ENCODE measurements at regions not wholly inside any gene's neighbourhood (a gene's known extent, or its start where the extent isn't known, plus 50 kb on each side); places are given as distances from the start of the nearest gene placed in this dataset.
"Not testable (repeated sequence)": the region's sequence is repeated elsewhere in the genome, so short reads cannot be mapped to it uniquely, and the experiment has no call there.

DNA sequence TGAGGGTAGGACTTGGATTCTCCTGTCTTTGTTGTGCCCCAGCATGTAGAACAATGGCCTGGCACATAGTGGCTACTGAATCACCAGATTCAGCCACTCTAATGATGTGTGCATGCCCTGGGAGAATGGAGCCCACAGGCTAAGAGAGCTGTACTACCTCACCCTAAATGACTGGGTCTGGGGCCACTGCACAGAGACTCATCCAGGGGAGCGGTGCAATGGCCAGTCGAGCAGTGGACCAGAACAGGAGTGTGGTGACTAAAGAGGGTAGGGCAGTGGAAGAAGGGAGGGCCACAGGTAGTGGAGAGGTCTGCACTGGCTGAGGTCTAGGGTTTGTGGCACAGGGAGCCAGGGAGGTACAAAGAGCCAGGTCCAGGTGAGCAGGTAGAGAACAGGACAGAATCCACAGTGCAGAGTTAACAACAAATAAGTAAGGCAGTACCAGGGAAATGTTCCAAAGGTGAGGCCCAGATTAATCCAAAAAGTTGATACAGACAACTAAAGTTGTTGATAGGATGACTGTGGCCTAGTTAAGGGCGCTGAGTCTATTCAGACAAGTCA is 142.7 kb upstream of the ATP11B start:
- DNase-seq = no peak

DNA sequence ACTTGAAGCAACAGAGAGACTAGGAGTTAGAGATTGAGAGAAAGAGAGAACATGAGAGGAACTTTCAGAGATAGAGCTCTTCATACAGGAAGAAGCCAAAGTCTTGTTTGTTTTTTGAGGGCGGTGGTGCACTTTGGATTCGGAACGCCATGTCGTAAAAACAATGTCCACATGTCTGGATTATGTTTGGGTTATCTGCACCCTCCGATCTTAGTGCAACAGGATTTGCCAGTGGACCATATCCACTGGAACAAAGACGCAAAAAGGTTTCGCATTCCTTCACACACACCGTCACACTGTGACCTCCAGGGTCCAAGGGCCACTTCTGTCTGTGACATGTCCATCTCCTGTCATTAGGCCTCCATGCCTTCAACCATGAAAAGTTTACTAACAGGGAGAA is 141.8 kb upstream of the ATP11B start:
- DNase-seq = no peak

DNA sequence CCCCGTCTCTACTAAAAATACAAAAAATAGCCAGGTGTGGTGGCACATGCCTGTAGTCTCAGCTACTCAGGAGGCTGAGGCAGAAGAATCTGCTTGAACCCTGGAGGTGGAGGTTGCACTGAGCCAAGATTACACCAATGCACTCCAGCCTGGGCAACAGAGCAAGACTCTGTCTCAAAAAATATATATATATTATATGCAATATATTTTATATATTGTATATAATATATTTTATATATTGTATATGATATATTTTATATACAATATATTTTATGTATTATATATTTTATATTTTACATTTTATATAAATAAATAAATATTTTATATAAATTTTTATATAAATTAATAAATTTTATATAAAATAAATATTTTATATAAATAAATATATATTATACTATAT is 140.2 kb upstream of the ATP11B start:
- not testable (repeated sequence) for DNase-seq

DNA sequence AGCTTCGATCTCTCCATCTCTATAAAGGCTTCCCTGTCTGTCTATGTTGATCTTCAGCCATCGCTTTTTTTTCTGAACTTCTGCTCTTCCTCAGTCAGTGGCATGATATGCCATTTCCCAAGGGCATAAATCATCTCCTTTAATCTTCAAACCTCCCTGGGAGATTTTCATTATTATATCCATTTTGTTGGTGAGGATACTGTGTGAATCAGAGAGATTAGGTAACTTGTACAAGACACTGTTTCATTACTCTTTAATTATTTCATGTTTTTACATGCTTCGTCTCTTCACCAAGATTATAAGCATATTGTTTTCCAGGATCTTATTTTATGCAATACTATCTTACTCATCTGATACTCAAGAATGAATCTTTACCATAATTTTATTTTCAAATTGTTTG is 124.8 kb upstream of the ATP11B start:
- no peak for DNase-seq

DNA sequence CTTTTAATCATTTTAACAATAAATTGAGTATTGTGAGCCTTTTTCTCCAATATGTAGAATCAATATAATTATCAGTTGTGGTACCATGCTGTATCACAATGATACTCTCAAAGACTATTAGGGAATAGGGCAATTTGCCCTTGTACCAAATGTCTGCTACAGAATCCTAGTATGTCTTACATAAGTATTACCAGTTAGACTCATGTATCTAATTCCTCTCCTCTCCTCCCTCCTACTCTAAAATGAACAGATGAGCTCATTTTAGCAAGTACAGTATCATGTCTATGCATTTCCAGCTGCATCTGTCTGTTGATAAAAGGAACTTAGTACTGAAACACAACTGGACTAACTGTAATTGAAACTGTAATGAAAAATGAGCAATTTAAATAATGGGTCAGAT is 124.3 kb upstream of the ATP11B start:
- DNase-seq = no peak

DNA sequence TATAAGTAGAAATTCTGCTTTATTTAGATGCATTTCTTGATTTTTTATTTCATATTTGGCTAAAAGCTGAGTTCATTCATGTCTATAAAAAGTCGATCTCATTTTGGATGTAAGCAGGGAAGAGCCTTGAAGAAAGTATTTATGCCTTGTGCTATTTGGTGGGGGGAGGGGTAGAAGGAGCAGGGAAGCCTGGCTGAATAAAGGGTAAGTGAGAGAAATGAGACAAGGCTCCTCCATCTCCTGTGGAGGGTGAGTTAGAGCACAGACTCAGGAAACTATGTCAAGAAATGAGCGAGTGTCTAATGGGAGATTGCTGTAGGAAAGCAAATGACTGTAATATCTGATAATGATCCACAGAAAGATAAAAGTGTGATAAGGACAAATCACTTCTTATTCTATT is 121.8 kb upstream of the ATP11B start:
- DNase-seq = no peak

DNA sequence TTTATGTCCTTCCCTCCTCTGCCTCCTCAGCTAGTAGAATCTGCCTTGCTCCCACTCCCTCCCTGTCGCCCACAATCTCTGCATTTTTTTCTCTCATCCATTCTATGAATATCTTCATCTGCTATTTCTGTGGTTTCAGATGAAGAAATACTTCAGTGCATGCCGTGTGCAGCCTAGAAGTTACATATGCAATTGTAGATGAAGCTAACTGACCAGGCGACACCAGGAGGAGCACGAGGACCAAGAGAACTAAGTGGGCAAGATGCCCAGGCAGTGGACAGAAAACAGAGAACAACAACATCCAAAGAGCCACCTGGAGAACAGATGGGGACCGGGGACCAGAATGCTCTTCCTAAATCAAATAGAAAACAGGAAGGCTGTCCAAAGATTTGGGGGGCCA is 121.4 kb upstream of the ATP11B start:
- DNase-seq = no peak

DNA sequence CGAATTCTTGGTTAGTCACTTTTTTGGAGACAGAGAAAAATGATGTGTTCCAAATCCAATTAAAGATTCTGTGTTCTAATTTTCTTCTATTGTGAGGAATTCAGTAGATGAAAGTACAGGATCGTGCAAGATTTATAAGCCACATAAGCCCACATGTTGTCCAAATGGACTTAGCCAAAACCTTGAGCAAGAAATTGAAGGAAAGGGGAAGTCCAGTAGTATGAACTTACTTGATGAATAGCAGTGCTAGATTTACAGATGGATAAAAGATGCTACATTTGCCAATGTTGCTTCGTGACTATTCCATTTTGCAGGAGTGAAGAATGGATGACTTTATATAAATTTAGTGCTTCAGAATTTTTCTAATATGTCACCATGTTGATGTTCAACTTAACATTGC is 120.0 kb upstream of the ATP11B start:
- no peak for DNase-seq

DNA sequence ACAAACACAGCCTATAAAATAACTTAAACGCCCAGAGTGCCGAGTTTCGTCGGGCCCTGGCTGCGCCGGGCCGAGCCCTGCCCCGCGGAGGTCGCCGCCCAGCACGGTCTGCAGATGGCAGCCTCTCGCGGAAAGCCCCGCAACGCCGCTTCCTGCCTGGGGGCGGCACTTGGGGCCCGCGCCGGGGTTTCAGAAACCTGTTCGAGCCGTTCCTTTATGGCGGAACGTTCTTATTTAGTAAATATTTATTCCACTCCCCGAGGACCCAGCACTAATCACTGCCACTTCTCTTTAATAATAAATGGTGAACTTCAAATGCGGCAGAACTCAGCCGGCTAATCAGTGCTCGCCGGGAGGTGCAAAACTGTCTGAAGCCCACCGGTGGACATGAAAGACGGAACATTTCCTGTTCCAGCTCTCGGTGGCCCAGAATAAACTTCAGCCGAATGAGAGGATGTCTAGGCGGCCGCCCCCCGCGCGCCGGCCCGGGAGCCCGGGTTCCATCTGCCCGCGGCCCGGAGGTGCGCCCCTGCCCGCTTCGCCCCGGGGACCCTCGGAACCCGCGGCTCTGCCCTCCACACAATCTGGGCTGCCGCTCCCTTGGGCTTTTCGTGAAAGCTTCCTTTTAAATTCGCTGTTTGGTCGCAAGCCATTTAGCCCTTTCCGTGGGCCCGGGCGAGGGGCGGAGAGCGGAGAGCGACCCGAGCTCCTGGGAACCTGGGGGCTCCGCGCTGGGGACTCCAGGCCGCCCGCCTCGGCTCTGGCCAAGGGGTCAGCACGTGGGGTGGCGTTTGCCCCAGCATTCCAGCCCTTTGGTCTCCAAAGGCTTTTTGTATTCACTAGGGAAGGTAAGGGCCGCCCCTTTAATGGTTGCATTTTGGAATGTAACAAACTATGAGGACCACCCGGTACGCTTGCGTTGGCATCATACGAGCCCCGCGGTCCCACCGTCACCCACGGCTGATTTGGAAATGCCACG is 110.8 kb upstream of the ATP11B start:
- DNase-seq = peak; percentile 56

DNA sequence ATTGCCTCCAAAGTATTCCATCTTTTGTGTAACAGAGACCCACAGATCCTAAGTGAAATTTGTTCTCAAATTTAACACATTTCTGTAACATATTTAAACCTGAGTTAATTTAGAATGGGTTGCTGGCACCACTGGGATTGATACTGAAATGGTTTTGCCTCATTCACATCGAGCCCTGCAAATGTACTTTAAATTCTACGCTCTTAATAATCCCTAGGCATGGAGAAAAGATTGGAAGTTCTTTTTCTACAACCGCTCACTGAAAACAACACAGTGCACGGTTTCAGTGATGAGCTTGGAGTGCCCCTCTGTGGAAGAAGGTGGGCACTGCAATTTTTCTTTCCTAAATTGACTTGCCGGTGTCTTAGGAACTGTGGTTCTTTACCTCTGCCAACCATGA is 109.9 kb upstream of the ATP11B start:
- peak; percentile 83 for DNase-seq

DNA sequence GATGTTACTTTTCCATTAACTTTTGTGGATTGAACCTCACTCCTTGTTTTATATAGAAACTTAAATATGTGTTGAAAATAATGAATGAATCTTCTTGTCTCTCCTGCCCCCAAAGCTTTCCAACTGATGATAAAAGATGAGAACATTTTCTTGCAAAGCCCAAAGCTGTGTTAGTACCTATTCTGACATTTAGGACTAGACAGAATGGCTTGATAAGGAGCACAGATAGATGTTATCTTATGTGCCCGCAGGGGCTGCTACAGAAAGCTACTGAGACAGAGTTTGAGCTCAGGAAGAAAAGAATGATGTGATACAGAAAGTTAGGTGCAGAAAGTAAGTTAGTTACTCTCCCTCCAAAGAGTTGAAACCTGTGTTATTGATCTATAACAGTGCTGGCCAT is 109.4 kb upstream of the ATP11B start:
- no peak for DNase-seq

DNA sequence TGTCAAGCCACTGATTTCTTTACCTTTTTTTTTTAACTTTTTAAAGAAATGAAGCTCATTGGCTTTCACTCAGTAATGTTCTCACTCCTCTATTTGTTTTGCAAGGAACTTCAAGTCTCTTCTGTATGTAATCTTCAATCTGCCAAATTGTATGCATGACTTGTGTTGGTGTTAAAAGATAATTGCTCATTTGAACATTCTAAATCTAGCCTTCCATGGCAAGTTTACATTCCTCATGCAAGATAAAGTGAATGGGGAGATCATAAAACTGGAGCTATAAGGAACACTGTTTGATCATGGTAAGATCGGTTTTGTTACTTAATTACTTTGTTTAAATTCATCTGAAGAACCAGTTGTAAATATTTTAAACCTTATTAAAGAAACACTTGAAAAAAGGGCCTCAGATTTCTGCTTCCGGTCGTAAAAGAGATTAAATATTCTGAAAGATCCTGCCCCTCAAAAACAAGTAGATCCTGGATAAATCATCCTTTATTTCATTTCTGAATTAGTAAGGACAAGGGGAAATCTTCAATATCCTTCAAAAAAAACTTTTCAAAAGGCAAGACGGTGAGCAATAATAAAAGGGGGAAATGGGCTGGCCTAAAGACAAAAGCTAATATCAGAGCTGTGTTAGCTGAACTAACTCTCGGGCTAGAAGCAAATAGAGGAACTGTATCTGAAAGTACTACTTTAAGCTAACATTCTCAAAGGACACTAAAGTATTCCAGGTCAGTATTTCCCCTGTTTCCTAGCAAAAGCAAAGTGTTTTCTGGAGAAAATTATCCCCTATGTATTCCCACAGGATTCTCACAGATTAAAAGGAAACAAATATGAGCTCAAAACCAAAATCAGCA is 107.0 kb upstream of the ATP11B start:
- peak; percentile 31 for DNase-seq

DNA sequence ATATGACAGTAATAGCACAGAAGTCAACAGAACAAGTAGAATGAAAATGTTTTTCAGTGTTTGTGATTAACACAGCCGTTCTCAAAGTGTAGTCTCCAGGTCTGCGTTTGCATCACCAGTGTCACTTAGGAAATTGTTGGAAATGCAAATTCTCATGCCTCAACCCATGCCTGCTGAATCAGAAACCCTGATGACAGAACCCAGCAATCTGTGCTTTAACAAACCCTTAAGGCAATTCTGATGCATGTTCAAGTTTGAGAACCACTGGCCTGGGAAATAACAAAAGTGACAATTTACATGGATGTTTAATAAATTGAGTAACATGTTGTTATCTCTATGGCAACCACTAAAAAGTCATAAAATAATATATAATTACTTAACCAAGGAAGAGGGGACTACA is 103.1 kb upstream of the ATP11B start:
- no peak for DNase-seq

DNA sequence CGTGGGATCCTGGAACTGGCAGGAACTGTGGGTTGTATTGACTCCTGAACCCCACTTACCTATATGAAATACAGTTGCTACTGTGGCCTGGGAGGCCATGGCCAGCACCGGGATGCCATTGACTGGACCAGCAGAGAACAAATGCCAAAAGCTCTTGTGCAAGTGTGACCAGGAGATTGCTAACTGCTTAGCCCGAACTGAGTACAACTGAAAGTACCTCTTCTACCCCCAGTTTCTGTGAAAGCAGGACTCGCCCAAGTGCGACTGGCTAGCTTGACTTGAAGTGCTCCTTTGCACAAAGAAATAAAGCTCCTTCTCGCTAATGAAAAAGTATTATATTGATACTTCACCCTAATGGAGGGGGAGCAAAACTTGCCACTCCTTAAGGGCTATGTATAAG is 101.3 kb upstream of the ATP11B start:
- peak; percentile 15 for DNase-seq

DNA sequence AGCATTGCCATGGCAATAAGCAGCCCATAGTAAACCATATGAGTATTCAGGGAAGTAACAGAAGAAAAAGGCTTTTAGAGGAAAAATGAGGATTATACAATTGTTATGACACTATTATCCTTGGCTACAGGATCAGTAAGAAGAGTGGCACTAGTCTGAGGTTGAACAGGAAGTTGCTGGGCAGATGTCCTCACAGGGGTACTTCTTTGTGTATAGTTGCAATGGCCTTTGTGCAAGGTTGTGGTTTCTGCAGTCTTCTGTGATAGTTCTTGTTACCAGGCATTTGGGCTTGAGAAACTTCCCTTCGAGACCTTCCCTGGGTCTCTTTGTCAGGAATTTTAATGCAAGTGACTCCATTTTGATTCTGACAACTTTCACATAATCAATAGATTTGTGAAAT is 100.6 kb upstream of the ATP11B start:
- no peak for DNase-seq

DNA sequence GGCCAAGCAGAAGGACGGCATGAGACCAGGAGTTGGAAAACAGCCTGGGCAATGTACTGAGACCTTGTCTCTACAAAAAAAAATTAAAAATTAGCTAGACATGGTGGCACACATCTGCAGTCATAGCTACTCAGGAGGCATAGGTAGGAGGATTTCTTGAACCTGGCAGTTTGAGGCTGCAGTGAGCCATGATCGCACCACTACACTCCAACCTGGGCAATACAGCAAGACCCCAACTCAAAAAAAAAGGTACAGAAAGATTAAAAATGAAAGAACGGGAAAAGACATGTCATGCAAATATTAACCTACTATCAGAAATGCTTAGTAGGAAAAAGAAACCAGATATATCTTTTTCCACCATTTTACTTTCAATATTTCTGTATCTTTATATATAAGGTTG is 99.6 kb upstream of the ATP11B start:
- no peak for DNase-seq

DNA sequence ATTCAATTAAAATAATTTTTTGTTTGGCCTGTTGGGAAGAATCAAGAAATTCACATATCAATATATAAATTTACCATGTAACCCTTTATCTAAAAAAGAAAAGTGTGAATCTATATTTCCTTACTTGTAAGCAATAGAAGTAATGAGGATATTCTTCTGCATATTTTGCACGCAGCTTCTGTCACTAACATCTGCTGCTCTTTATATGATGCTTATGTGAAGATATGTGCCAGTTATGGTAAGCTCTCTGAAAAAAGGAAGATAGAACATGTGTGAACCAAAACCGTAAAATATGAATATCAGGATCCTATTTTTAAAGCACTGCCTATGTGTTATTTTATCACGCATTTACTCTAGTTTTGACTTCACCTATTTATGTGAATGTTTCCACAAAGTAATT is 96.4 kb upstream of the ATP11B start:
- no peak for DNase-seq

DNA sequence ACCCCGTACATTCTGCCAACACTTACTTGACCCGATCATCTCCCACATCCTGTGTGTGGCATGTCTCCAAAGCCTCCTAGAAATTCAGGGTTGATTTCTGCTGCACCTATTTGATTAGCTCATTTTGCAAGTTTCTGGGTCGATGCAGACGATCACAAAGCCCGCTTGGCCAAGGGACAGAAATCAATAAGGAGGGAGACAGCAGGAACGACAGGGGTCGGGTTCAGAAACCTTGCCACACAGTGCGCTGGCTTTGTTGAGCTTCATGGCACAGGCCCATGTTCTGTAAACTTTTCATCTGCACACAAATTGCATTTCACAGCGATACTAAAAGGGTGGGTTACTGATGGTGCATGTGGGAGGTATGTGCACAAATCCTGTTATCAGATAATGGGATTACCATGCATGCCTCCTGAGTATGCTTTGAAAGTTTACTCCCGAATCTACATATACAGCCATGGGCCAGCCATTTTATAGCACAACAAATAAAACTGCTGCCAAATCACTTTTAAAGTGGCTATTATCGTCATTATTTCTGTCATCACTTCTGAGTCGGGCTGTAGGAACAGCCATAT is 95.9 kb upstream of the ATP11B start:
- peak; percentile 84 for DNase-seq

DNA sequence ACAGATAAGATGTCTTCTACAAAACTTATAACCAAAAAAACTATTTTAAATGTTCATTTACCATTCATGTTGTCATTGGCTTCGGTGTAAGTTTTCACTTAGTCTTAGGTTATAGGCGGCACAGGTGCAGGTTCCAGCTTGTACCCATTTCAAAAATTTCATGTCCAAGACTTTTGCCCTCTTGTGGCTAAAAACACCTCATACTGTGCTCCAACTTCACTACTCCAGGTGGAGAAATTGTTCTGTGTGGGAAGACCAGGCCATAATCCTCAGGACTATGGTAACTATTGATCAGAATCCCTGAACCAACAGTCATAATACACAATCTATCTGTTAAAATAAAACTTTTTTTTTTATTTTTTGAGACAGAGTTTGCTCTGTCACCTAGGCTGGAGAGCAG is 95.2 kb upstream of the ATP11B start:
- DNase-seq = peak; percentile 55

DNA sequence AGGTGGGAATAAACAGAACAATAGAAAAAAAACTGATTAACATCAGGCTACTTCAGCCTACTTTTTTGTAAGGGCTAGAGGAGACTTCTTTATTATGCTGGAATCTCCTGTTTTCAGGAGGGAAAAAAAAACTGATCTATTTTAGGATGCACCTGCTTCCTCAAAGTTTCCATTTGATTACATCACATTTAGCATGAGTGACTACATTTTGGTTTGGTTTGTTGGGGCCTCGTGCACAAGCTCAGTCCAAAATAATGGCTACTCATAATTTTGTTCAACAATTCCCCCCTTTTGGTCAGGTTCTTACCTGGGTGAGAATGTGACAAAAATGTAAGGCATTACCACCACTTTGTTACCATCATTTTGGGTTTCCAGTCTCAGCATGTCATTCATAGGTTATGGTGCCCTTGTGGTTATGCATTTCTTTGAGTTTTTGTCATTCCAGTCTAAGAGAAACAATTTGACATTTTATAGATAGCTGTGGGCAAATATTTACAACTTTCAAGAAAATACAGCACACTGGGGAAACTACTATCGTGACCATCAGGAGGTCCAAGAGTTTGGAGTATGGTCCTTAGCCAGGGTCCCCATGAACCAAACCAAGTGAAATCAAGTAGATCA is 93.6 kb upstream of the ATP11B start:
- DNase-seq = no peak

DNA sequence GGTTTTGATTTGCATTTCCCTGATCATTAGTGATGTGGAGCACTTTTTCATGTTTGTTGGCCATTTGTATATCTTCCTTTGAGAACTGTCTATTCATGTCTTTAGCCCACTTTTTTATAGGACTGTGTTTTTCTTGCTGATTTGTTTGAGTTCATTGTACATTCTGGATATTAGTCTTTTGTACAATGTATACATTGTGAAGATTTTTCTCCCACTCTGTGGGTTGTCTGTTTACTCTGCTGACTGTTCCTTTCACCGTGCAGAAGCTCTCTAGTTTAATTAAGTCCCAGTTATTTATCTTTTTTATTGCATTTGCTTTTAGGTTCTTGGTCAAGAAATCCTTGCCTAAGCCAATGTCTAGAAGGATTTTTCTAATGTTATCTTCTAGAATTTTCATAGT is 91.1 kb upstream of the ATP11B start:
- no peak for DNase-seq

DNA sequence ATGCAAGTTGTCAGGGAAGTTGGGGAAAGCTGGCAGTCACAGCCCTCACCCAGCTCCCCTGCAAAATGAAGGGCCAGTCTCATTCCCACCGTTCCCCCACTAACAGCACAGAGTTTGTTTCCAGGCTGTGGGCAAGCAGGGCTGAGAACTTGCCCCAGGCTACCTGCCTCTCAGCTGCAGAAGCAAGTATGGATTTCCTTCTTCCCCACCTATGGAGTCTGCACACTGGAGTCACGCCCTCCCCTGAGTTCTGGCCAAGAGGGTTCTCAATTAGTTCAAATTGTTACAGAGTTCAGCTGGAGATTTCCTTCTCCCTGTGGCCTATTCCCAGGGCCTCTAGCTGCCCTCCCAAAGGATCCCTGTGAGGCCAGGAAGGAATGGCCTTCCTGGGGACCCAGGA is 90.1 kb upstream of the ATP11B start:
- no peak for DNase-seq

DNA sequence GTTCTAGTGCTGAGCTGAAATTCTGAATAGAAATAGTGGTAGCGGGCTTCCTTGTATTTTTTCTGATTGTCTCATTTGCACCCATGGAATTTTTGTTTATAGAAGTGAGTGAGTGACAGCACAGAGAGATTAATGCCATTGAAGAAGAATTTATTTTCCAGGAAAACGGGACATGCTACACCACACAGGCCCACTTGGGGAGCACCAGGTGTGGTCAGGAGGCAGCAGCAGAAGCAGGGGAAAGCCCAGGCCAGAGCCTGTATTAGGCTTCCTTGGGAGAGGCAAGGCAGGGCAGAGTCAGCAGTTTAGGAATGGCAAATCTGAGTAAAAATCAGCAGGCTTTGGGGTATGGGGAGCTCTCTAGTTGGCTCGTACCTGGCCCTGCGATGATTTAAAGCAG is 88.4 kb upstream of the ATP11B start:
- DNase-seq = no peak

All from DMS79 treated with DMSO at 0.1 percent for 48 hours (cell line).